GM12878 (cell line): ENCODE measurements at regions not wholly inside any gene's neighbourhood (a gene's known extent, or its start where the extent isn't known, plus 50 kb on each side); places are given as distances from the start of the nearest gene placed in this dataset.

Experiments used
- ATAC-seq: fragments of 200-7000 bp; cut with Tn5 transposase; 3 replicates; pipeline ENCODE4 v1.9.1; 2020; ENCODE audit warnings: mild to moderate bottlenecking, moderate library complexity
- BruUV-seq: library from RNA; stranded (reverse); fragments of 400-500 nt; replicated peaks from 2 replicates; lab custom pipeline; 2021; lab: Mats Ljungman, UMichigan
- CTCF ChIA-PET: fragments of 300-600 bp; sonication (Branson Sonifier 250); formaldehyde crosslinking; extraction: SDS; loops from one replicate; lab custom pipeline; 2021; ENCODE audit warnings: inconsistent platforms; lab: Yijun Ruan, JAX
- POLR2A ChIA-PET: fragments of 350-600 bp; formaldehyde crosslinking; extraction: SDS; loops from one replicate; lab custom pipeline; 2021; ENCODE audit warnings: inconsistent platforms; lab: Charles Lee
- RAD21 ChIA-PET: fragments of 300-600 bp; sonication (Branson Sonifier 250); formaldehyde crosslinking; loops from one replicate; lab custom pipeline; 2023; ENCODE audit warnings: antibody characterized with exemption; ENCODE audit not compliant: unreplicated experiment; lab: Charles Lee
- SMC1A ChIA-PET: fragments of 300-600 bp; sonication (Branson Sonifier 250); formaldehyde crosslinking; loops from one replicate; lab custom pipeline; 2023; ENCODE audit not compliant: unreplicated experiment, uncharacterized antibody; lab: Charles Lee
- DNase-seq: peaks from one replicate; pipeline ENCODE4 v3.0.0-alpha.2; 2011; ENCODE audit warnings: low read depth, low spot score
- FAIRE-seq: peaks from 3 replicates; lab custom pipeline; 2011; peaks lifted over from hg19 to GRCh38; lab: Jason Lieb, UNC
- H2AFZ ChIP-seq: 2 replicates; pipeline ENCODE4 v1.6.0; 2011; ENCODE audit warnings: low read depth, low read length, control low read depth; ENCODE audit not compliant: control insufficient read depth
- H3K27ac ChIP-seq: 2 replicates; pipeline ENCODE4 v1.5.1; 2011; ENCODE audit warnings: control low read depth; ENCODE audit not compliant: control insufficient read depth, insufficient read depth
- H3K27me3 ChIP-seq, 2 experiments: replicated peaks in 1 of 2; 2 replicates each; pipeline versions ENCODE4 v1.6.0 to v1.6.1; 2011; ENCODE audit warnings: low read length in 1 of 2; ENCODE audit not compliant: control insufficient read depth in 2 of 2, insufficient read depth in 2 of 2
- H3K36me3 ChIP-seq, 2 experiments: 2 replicates each; pipeline ENCODE4 v1.5.1; 2011; ENCODE audit warnings: low read length in 1 of 2; ENCODE audit not compliant: control insufficient read depth in 2 of 2, insufficient read depth in 2 of 2
- H3K4me1 ChIP-seq: 2 replicates; pipeline ENCODE4 v1.6.1; 2011; ENCODE audit warnings: mild to moderate bottlenecking, low read length, moderate library complexity, mixed read lengths; ENCODE audit not compliant: control insufficient read depth, insufficient read depth
- H3K4me2 ChIP-seq: 2 replicates; pipeline ENCODE4 v1.6.0; 2011; ENCODE audit warnings: control low read depth; ENCODE audit not compliant: control insufficient read depth, insufficient read depth
- H3K4me3 ChIP-seq: fragments of 200-600 bp; sonication (generic); 2 replicates; pipeline ENCODE4 v1.5.1; 2016
- H3K79me2 ChIP-seq: 2 replicates; pipeline ENCODE4 v1.6.0; 2011; ENCODE audit warnings: low read length; ENCODE audit not compliant: control insufficient read depth, insufficient read depth
- H3K9ac ChIP-seq: 2 replicates; pipeline ENCODE4 v1.8.0; 2011; ENCODE audit warnings: low read length, control low read depth, mixed read lengths; ENCODE audit not compliant: control insufficient read depth, insufficient read depth
- H3K9me3 ChIP-seq: replicated peaks from 3 replicates; pipeline ENCODE4 v1.5.1; 2011; ENCODE audit warnings: mild to moderate bottlenecking, low read length; ENCODE audit not compliant: control insufficient read depth, insufficient read depth
- H4K20me1 ChIP-seq: 2 replicates; pipeline ENCODE4 v1.6.0; 2011; ENCODE audit not compliant: control insufficient read depth, insufficient read depth
- EED ChIP-seq: sonication (generic); IDR thresholded peaks from 2 replicates; pipeline ENCODE4 v1.6.1; 2016; ENCODE audit warnings: antibody characterized with exemption, low read depth
- FOS ChIP-seq: IDR thresholded peaks from 3 replicates; pipeline ENCODE4 v1.6.1; 2011; ENCODE audit warnings: borderline replicate concordance; ENCODE audit not compliant: insufficient read length; ENCODE audit errors: extremely low read depth
- HDAC6 ChIP-seq: fragments of 200-600 bp; sonication (generic); IDR thresholded peaks from one replicate; pipeline ENCODE4 v1.8.0; 2017; ENCODE audit warnings: antibody characterized with exemption; ENCODE audit not compliant: unreplicated experiment
- MEF2A ChIP-seq: IDR thresholded peaks from 2 replicates; pipeline ENCODE4 v1.6.1; 2011; ENCODE audit warnings: low read depth, mild to moderate bottlenecking, low read length, moderate library complexity; ENCODE audit not compliant: insufficient read depth
- MTA2 ChIP-seq: fragments of 450-650 bp; IDR thresholded peaks from 2 replicates; pipeline ENCODE4 v1.6.1; 2016; ENCODE audit warnings: low read depth, mild to moderate bottlenecking, moderate library complexity
- PBX3 ChIP-seq: IDR thresholded peaks from 2 replicates; pipeline ENCODE4 v1.6.1; 2011; ENCODE audit warnings: mild to moderate bottlenecking, low read depth, low read length, moderate library complexity; ENCODE audit not compliant: insufficient replicate concordance
- POU2F2 ChIP-seq: IDR thresholded peaks from 3 replicates; pipeline ENCODE4 v1.6.1; 2011; ENCODE audit warnings: low read depth, mild to moderate bottlenecking, low read length, borderline replicate concordance
- RAD51 ChIP-seq: fragments of 450-650 bp; IDR thresholded peaks from 2 replicates; pipeline ENCODE4 v1.6.1; 2016; ENCODE audit warnings: moderate library complexity, mild to moderate bottlenecking, inconsistent platforms
- RCOR1 ChIP-seq: conservative IDR thresholded peaks from 2 replicates; pipeline ENCODE4 v1.6.1; 2012; ENCODE audit warnings: low read depth, low read length, improper control_type of control experiment
- RFX5 ChIP-seq: IDR thresholded peaks from 2 replicates; pipeline ENCODE4 v1.6.1; 2011; ENCODE audit warnings: low read depth, low read length, improper control_type of control experiment
- SIX5 ChIP-seq: IDR thresholded peaks from 2 replicates; pipeline ENCODE4 v1.6.1; 2011; ENCODE audit warnings: mild to moderate bottlenecking, low read depth, low read length, moderate library complexity; ENCODE audit not compliant: severe bottlenecking
- USF1 ChIP-seq: IDR thresholded peaks from 2 replicates; pipeline ENCODE4 v1.6.1; 2011; ENCODE audit warnings: borderline replicate concordance, low read depth, mild to moderate bottlenecking, moderate library complexity, mixed read lengths, low read length; ENCODE audit not compliant: insufficient read depth; ENCODE audit errors: extremely low read length
- YBX1 ChIP-seq: fragments of 450-650 bp; IDR thresholded peaks from 2 replicates; pipeline ENCODE4 v1.6.1; 2016; ENCODE audit warnings: antibody characterized with exemption
- ZBED1 ChIP-seq: IDR thresholded peaks from 2 replicates; pipeline ENCODE4 v1.6.1; 2016; ENCODE audit warnings: borderline replicate concordance
- ZNF622 ChIP-seq: fragments of 450-650 bp; IDR thresholded peaks from 2 replicates; pipeline ENCODE4 v1.6.1; 2017; ENCODE audit warnings: mild to moderate bottlenecking, inconsistent platforms
- ZNF687 ChIP-seq: fragments of 450-650 bp; IDR thresholded peaks from 2 replicates; pipeline ENCODE4 v1.6.1; 2017; ENCODE audit warnings: mild to moderate bottlenecking, moderate library complexity
- ZZZ3 ChIP-seq: IDR thresholded peaks from 2 replicates; pipeline ENCODE4 v1.6.1; 2011; ENCODE audit warnings: low read depth; ENCODE audit not compliant: control insufficient read depth, insufficient read length
- WGBS: methylation state at CpG from one replicate; pipeline ENCODE4 v1.1.6; 2016; ENCODE audit warnings: low lambda C conversion rate; ENCODE audit not compliant: insufficient replicate concordance, insufficient coverage; ENCODE audit errors: missing lambda C conversion rate; 5-methylcytosine and 5-hydroxymethylcytosine counted together
- in situ Hi-C: fragments of 300-500 bp; cut with MboI; formaldehyde crosslinking; loops from 9 replicates; pipeline ENCODE4 v1.14.3; 2018; ENCODE audit warnings: mixed read lengths
- intact Hi-C: fragments of 100-400 bp; cut with micrococcal nuclease; formaldehyde crosslinking; loops from one replicate; pipeline ENCODE4 v1.14.2; 2022; ENCODE audit not compliant: unreplicated experiment

GRCh38 chr15:24878153-24878552 lies 76.6 kb upstream of the SNRPN start:
- Histone ChIP-seq H3K4me2 (no peak overlapping the region), H2AFZ (no peak overlapping the region), H3K27me3 (no peaks in the 10 kb centered on the region), H3K9ac (no peak overlapping the region), H3K4me3 (no peak overlapping the region), H3K4me1 (no peaks in the 10 kb centered on the region), H3K79me2 (no peaks in the 10 kb centered on the region), H4K20me1 (no peaks in the 10 kb centered on the region), H3K36me3 (no peaks in the 10 kb centered on the region), H3K27ac (no peak overlapping the region), H3K9me3 (no peaks in the 10 kb centered on the region; the same call in 1 of the 3 replicates)
- ChIA-PET POLR2A (no interaction called here), RAD21 (no interaction called here), SMC1A (no interaction called here), CTCF (no interaction called here)
- no peak for DNase-seq
- in situ Hi-C loops (no loop called here), intact Hi-C loops (no loop called here)
- ATAC-seq, result no peak
- TF ChIP-seq ZBED1 (no peak), RAD51 (no peak), FOS (no peak), ZNF622 (no peak), RFX5 (no peak), HDAC6 (no peak), MEF2A (no peak), RCOR1 (no peak), USF1 (no peak), ZNF687 (no peak), ZZZ3 (no peak), EED (no peak), YBX1 (no peak), MTA2 (no peak), POU2F2 (no peak), PBX3 (no peak), SIX5 (no peak)
- 75% methylated on average over 37 of the region's 37 CpGs for WGBS
- FAIRE-seq, result no peak
- no TSS peak for BruUV-seq
